ENCODE measurements at regions not wholly inside any gene's neighbourhood (a gene's known extent, or its start where the extent isn't known, plus 50 kb on each side); places are given as distances from the start of the nearest gene placed in this dataset.

DNA sequence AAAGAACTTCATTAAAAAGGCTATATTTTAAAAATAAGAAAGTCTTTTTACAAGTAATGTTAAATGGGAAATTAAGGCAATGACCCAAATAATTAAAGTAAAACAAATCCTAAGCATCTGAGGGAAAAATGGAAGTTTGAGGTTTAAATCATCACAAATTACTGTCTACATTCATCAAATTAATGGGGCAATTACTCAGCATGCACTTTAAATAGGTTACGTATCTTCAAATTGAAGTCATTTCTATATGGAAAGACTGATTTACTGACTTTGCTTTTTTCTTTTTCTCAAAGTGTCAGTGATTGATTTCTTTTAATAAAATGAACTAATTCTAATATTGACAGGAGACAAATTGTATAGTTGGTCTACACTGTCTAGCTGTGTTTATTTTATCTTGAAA is 1452.3 kb downstream of the NCAM2 start (continued):
- TF ChIP-seq, protein P1, sequence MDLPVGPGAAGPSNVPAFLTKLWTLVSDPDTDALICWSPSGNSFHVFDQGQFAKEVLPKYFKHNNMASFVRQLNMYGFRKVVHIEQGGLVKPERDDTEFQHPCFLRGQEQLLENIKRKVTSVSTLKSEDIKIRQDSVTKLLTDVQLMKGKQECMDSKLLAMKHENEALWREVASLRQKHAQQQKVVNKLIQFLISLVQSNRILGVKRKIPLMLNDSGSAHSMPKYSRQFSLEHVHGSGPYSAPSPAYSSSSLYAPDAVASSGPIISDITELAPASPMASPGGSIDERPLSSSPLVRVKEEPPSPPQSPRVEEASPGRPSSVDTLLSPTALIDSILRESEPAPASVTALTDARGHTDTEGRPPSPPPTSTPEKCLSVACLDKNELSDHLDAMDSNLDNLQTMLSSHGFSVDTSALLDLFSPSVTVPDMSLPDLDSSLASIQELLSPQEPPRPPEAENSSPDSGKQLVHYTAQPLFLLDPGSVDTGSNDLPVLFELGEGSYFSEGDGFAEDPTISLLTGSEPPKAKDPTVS (IDR thresholded peaks at IDR 0.05; ENCODE audit: low read depth, low read length) = no peak
- no peak for TF ChIP-seq SIN3A (IDR thresholded peaks at IDR 0.05; ENCODE audit: low read depth, low read length)
- TF ChIP-seq, protein P2, sequence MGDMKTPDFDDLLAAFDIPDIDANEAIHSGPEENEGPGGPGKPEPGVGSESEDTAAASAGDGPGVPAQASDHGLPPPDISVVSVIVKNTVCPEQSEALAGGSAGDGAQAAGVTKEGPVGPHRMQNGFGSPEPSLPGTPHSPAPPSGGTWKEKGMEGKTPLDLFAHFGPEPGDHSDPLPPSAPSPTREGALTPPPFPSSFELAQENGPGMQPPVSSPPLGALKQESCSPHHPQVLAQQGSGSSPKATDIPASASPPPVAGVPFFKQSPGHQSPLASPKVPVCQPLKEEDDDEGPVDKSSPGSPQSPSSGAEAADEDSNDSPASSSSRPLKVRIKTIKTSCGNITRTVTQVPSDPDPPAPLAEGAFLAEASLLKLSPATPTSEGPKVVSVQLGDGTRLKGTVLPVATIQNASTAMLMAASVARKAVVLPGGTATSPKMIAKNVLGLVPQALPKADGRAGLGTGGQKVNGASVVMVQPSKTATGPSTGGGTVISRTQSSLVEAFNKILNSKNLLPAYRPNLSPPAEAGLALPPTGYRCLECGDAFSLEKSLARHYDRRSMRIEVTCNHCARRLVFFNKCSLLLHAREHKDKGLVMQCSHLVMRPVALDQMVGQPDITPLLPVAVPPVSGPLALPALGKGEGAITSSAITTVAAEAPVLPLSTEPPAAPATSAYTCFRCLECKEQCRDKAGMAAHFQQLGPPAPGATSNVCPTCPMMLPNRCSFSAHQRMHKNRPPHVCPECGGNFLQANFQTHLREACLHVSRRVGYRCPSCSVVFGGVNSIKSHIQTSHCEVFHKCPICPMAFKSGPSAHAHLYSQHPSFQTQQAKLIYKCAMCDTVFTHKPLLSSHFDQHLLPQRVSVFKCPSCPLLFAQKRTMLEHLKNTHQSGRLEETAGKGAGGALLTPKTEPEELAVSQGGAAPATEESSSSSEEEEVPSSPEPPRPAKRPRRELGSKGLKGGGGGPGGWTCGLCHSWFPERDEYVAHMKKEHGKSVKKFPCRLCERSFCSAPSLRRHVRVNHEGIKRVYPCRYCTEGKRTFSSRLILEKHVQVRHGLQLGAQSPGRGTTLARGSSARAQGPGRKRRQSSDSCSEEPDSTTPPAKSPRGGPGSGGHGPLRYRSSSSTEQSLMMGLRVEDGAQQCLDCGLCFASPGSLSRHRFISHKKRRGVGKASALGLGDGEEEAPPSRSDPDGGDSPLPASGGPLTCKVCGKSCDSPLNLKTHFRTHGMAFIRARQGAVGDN (IDR thresholded peaks at IDR 0.05) = no peak
- no peak for TF ChIP-seq SMAD1 (IDR thresholded peaks at IDR 0.05; ENCODE audit: low read depth, partially characterized antibody)
- no peak for TF ChIP-seq GATAD2B (conservative IDR thresholded peaks at IDR 0.05; ENCODE audit: low read depth)
- no peak for TF ChIP-seq HDGF (IDR thresholded peaks at IDR 0.05)
- TF ChIP-seq NRF1 (conservative IDR thresholded peaks at IDR 0.05; ENCODE audit: low read depth, low read length) = no peak
- TF ChIP-seq, protein P3, sequence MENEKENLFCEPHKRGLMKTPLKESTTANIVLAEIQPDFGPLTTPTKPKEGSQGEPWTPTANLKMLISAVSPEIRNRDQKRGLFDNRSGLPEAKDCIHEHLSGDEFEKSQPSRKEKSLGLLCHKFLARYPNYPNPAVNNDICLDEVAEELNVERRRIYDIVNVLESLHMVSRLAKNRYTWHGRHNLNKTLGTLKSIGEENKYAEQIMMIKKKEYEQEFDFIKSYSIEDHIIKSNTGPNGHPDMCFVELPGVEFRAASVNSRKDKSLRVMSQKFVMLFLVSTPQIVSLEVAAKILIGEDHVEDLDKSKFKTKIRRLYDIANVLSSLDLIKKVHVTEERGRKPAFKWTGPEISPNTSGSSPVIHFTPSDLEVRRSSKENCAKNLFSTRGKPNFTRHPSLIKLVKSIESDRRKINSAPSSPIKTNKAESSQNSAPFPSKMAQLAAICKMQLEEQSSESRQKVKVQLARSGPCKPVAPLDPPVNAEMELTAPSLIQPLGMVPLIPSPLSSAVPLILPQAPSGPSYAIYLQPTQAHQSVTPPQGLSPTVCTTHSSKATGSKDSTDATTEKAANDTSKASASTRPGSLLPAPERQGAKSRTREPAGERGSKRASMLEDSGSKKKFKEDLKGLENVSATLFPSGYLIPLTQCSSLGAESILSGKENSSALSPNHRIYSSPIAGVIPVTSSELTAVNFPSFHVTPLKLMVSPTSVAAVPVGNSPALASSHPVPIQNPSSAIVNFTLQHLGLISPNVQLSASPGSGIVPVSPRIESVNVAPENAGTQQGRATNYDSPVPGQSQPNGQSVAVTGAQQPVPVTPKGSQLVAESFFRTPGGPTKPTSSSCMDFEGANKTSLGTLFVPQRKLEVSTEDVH (IDR thresholded peaks at IDR 0.05; ENCODE audit: low read depth, partially characterized antibody) = no peak
